Keratinocyte (primary cell): ENCODE measurements at regions not wholly inside any gene's neighbourhood (a gene's known extent, or its start where the extent isn't known, plus 50 kb on each side); places are given as distances from the start of the nearest gene placed in this dataset.

Experiments
- CTCF ChIP-seq, 3 experiments: IDR thresholded peaks in 1 of 3; conservative IDR thresholded peaks in 1 of 3; optimal IDR thresholded peaks in 1 of 3; 2 replicates in 2 of 3; 3 replicates in 1 of 3; pipeline versions ENCODE3 to v1.5.1; 2011; ENCODE audit warnings: low read length in 3 of 3, mild to moderate bottlenecking in 3 of 3, moderate library complexity in 2 of 3, control low read depth in 1 of 3, inconsistent platforms in 1 of 3; ENCODE audit not compliant: insufficient read depth in 2 of 3; ENCODE audit errors: extremely low read depth in 1 of 3
- EZH2 ChIP-seq: IDR thresholded peaks from one replicate; pipeline ENCODE4 v1.6.1; 2012; ENCODE audit warnings: inconsistent platforms, mild to moderate bottlenecking, low read length, moderate library complexity

GRCh38 chr6:147678253-147678652, 169.8 kb downstream of the SAMD5 start:
- no peak for TF ChIP-seq CTCF (optimal IDR thresholded peaks at IDR 0.05 in 1 of 3, IDR thresholded peaks at IDR 0.05 in 1 of 3, conservative IDR thresholded peaks at IDR 0.05 in 1 of 3; ENCODE audit: extremely low read depth in 1 of 3, insufficient read depth in 2 of 3, low read length in 3 of 3)
- TF ChIP-seq EZH2, result no peak
